Memory B cell (primary cell): ENCODE measurements at regions not wholly inside any gene's neighbourhood (a gene's known extent, or its start where the extent isn't known, plus 50 kb on each side); places are given as distances from the start of the nearest gene placed in this dataset.

Experiments
- ATAC-seq: fragments of 150-1000 bp; cut with Tn5 transposase; 2 replicates; pipeline ENCODE4 v1.10.0; 2021; ENCODE audit warnings: low read depth, mild to moderate bottlenecking, moderate library complexity
- DNase-seq, 2 donors: peaks; one replicate each; pipeline ENCODE4 v3.0.0; 2022; ENCODE audit warnings: low spot score in 2 of 2
- H3K27ac Mint-ChIP-seq: one replicate; pipeline ENCODE4 v1.8.0; 2022; ENCODE audit warnings: mild to moderate bottlenecking, moderate library complexity, mixed read lengths
- H3K27me3 Mint-ChIP-seq: one replicate; pipeline ENCODE4 v1.8.0; 2022; ENCODE audit warnings: mixed read lengths
- H3K36me3 Mint-ChIP-seq: one replicate; pipeline ENCODE4 v1.8.0; 2022; ENCODE audit warnings: mild to moderate bottlenecking, mixed read lengths
- H3K4me1 Mint-ChIP-seq: one replicate; pipeline ENCODE4 v1.8.0; 2022; ENCODE audit warnings: mixed read lengths
- H3K4me3 Mint-ChIP-seq: one replicate; pipeline ENCODE4 v1.8.0; 2022; ENCODE audit warnings: mild to moderate bottlenecking, moderate library complexity, mixed read lengths
- H3K9me3 Mint-ChIP-seq: one replicate; pipeline ENCODE4 v1.8.0; 2022; ENCODE audit warnings: mixed read lengths

DNA sequence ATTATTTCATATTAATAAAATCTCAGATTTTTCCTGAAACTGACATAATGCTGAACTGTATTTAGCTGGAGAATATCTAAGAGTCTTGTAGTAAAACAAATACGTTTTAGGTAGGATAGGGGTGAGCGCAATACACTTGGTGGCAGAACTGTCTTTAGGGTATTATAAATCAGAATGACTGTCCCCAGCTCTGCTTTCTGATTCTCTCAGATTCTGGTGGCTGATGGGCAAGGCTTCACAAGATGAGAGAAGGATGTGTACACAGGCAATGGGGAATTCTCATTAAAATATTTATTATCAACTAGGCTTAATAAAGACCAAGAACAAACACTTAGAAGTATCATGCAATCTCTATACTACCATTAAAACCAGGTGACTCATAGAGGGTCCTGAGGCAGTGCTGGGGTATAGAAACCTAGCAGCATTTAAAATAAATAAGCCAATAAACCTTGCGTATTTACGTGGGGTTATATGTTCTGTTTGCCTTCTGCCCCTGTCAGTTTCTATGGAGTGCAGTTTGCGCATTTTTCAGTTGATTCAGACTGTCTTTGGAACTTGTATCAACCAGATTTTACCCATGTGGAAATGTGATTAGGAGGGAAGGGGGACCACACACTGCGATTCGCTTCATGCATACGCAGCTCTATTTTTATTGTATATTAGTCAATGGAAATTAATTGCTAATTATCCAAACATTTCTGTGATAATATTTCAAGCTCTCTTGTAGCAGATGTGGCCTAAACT lies 1150.7 kb upstream of the WWC1 start:
- Mint-ChIP-seq H3K4me3 (no peak overlapping the region), H3K27ac (no peak overlapping the region), H3K36me3 (no peaks in the 10 kb centered on the region), H3K9me3 (no peaks in the 10 kb centered on the region), H3K27me3 (no peaks in the 10 kb centered on the region), H3K4me1 (no peaks in the 10 kb centered on the region)
- ATAC-seq = no peak
- DNase-seq = no peak

DNA sequence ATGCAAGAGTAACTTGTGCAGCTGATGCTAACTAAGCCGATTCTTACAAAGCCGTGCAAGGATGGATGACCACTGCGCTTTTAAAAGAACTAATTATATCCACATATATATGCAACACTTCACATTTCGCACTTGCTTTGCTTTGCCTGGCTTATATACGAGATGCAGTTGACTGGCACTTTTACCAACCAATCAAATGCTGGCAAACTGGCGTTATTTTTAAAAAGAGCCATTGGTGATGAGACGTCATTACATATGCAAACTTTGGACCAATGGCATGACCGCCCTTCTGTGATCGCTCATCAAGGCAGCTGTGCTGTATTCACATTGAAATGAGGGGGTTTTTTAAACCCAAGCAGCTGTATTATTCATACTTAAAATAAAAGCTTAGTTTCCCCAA lies 1147.7 kb upstream of the WWC1 start:
- H3K4me3 Mint-ChIP-seq = no peak overlapping the region
- no peaks in the 10 kb centered on the region for H3K4me1 Mint-ChIP-seq
- no peak for DNase-seq
- H3K36me3 Mint-ChIP-seq = no peaks in the 10 kb centered on the region
- no peak for ATAC-seq
- H3K27ac Mint-ChIP-seq = no peak overlapping the region
- H3K27me3 Mint-ChIP-seq = no peaks in the 10 kb centered on the region
- H3K9me3 Mint-ChIP-seq = peaks cover 1% of the 10 kb centered on the region

DNA sequence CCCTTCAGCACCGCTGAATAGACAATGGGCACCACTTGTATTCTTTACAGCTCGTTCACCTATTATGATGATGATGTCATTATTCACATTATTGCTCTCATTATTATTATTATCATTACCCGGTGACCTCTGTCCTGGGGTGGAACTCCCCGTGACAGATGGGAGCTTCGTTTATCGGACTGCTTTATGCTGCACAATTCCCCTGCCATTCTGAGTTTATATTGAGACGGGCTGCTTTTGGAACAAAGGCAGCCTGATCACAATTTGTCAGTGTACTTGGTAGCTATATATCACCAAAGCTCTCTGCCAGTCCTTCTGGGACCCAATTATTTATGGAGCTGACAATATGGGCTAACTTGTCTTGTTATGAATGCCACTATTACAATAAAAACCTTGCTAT lies 1145.6 kb upstream of the WWC1 start:
- no peak for DNase-seq
- Mint-ChIP-seq H3K27me3 (no peaks in the 10 kb centered on the region), H3K9me3 (peaks cover 1% of the 10 kb centered on the region), H3K36me3 (no peaks in the 10 kb centered on the region), H3K4me1 (no peaks in the 10 kb centered on the region), H3K27ac (no peak overlapping the region), H3K4me3 (no peak overlapping the region)
- no peak for ATAC-seq

DNA sequence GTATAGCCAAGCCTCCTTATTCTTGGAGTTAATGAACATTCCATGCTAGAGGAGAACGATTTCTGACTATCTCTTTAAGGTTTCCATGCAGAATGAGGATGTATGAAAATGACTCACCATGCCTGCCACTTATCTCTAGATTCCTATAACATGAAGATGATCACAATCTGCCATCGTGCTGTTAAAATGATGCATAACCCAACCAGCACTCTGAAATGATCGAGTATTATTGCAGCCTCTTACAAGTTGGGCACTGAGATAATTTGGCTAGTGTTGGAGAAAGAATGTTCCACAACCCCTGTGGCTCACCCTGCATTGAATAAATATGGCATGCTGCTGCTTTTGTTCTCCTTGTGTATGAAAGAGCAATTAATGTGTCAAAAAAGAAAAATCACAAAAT lies 1143.6 kb upstream of the WWC1 start:
- H3K4me1 Mint-ChIP-seq = no peaks in the 10 kb centered on the region
- H3K27me3 Mint-ChIP-seq = no peaks in the 10 kb centered on the region
- no peak for ATAC-seq
- H3K36me3 Mint-ChIP-seq = no peaks in the 10 kb centered on the region
- no peak for DNase-seq
- no peak overlapping the region for H3K4me3 Mint-ChIP-seq
- no peak overlapping the region for H3K27ac Mint-ChIP-seq
- peaks cover 1% of the 10 kb centered on the region for H3K9me3 Mint-ChIP-seq

DNA sequence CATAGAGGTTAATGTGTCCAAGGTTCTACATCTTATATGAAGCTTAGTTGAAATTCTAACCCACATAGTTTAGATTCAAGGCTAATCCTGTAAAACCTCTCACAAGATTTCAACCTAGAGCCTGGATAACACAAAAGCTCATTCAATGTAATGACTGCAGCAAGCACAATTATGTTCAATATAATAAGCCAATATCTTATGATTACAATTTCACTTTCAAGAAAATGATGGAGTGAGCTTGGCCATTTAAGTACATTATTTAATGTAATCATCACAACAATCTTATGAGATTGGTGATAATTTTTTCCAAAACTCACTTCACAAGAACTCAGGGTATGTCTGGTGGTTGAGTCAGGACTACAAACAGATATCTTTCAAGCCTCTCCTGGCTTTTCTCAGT lies 1140.8 kb upstream of the WWC1 start:
- Mint-ChIP-seq H3K4me3 (no peak overlapping the region), H3K36me3 (no peaks in the 10 kb centered on the region), H3K4me1 (no peaks in the 10 kb centered on the region), H3K27me3 (no peaks in the 10 kb centered on the region), H3K9me3 (peaks cover 3% of the 10 kb centered on the region), H3K27ac (no peak overlapping the region)
- ATAC-seq = no peak
- no peak for DNase-seq

DNA sequence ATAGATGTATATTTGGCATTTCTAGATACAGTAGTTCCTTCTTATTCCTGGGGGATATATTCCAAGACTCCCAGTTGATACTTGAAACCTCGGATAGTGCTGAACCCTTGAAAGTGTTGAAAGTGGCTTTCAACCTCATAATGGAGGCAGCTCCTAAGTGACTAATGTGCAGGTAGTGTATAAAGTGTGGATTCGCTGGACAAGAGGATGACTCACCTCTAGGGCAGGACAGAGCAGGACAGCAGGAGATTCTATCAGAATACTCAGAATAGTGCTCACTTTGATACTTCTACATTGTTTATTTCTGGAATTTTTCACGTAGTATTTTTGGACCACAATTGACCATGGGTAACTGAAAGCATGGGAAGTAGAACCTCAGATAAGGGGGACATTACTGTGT lies 1138.9 kb upstream of the WWC1 start:
- ATAC-seq (no peak), DNase-seq (no peak)
- Mint-ChIP-seq H3K27me3 (no peaks in the 10 kb centered on the region), H3K4me1 (no peaks in the 10 kb centered on the region), H3K27ac (no peak overlapping the region), H3K4me3 (no peak overlapping the region), H3K36me3 (no peaks in the 10 kb centered on the region), H3K9me3 (peaks cover 2% of the 10 kb centered on the region)

DNA sequence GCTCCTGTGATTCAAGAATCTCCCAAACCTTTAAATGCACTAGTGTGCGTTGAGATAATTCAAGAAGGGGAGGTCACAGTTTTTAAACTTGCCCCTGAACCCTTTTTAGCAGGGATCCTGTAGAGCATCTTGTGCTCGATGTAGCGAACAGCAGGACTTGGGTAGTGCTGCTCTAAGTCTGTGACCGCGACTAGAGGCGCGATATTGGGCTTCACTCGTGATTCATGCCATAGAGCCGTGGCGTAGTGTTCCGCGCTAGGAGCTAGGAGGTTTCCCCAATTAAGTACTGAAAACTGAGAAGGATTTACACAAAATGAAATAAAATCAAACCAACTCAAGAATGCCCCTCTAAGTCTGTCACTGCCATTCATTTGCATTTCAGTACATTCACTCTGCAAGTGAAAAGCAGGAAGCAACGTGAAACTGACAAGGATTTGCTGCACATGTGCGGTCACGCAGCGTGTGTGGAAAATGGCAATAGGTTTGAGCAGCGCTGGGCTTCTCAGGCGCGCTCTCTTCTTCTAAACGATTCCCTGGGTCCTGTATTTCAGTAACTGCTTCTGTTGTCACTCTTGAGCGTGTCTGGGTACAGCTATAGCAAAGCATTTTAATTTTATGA lies 1135.9 kb upstream of the WWC1 start:
- DNase-seq (no peak), ATAC-seq (no peak)
- H3K36me3 Mint-ChIP-seq = no peaks in the 10 kb centered on the region
- H3K27ac Mint-ChIP-seq = no peak overlapping the region
- no peaks in the 10 kb centered on the region for H3K4me1 Mint-ChIP-seq
- peaks cover 3% of the 10 kb centered on the region for H3K9me3 Mint-ChIP-seq
- no peaks in the 10 kb centered on the region for H3K27me3 Mint-ChIP-seq
- no peak overlapping the region for H3K4me3 Mint-ChIP-seq

DNA sequence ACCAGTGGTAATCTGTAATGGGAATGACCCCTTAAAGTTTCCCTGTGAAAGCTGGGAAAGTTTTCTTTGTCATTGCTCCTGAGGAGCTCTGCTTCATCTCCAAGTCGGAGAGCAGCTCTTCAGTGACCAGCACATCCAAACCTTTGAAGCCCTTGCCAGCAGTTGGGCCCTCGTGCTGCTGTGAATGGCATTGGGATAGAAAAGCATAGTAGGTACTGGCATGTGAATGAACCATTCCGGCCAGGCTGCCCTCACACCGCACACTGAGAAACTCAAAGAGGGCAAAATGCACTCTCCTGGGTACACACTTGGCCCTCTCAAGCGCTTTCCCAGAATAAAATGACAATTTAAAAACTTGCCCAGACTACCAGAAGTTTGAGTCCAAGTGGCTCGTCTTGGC lies 1135.0 kb upstream of the WWC1 start:
- H3K4me1 Mint-ChIP-seq = no peaks in the 10 kb centered on the region
- ATAC-seq (no peak), DNase-seq (no peak)
- H3K36me3 Mint-ChIP-seq = no peaks in the 10 kb centered on the region
- no peaks in the 10 kb centered on the region for H3K27me3 Mint-ChIP-seq
- H3K9me3 Mint-ChIP-seq = peaks cover 5% of the 10 kb centered on the region
- no peak overlapping the region for H3K27ac Mint-ChIP-seq
- no peak overlapping the region for H3K4me3 Mint-ChIP-seq

DNA sequence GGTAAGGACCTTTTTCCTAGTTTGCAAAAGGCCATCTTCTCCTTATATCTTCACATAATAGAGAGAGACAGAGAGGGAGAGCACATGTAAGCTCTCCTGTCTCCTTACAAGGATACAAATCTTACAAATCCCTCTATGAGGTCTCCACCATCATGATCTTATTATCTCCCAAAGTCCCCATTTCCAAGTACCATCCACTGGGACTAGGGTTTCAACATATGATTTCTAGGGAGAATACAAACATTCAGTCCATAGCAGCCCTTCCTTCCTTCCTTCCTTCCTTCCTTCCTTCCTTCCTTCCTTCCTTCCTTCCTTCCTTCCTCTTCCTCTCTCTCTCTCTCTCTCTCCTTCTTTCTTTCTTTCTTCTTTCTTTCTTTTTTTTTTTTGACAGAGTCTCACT lies 1132.9 kb upstream of the WWC1 start:
- ATAC-seq = no peak
- Mint-ChIP-seq H3K4me3 (no peak overlapping the region), H3K27ac (no peak overlapping the region), H3K36me3 (no peaks in the 10 kb centered on the region), H3K27me3 (no peaks in the 10 kb centered on the region), H3K4me1 (no peaks in the 10 kb centered on the region), H3K9me3 (peaks cover 3% of the 10 kb centered on the region)
- DNase-seq = no peak

DNA sequence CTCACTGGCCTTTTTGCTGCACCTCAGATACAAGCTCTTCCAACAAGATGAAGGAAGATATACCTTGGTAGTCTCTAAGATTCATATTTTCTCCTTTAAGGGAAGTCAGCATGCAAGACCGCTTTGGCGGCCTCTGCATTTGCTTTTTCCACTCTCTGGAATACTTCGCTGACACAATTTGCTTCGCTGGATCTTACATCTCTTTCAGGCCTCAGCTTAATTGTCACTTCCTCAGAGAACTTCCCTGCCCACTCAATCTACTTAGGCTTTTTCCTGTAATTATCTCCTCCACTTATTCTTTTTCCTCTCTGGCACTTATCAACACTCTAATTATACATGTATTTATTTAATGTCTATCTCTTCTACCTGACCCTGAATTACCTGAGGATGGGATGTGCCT lies 1131.1 kb upstream of the WWC1 start:
- H3K36me3 Mint-ChIP-seq = no peaks in the 10 kb centered on the region
- H3K4me3 Mint-ChIP-seq = no peak overlapping the region
- no peak overlapping the region for H3K27ac Mint-ChIP-seq
- DNase-seq (no peak), ATAC-seq (no peak)
- no peaks in the 10 kb centered on the region for H3K27me3 Mint-ChIP-seq
- H3K4me1 Mint-ChIP-seq = no peaks in the 10 kb centered on the region
- peaks cover 3% of the 10 kb centered on the region for H3K9me3 Mint-ChIP-seq

DNA sequence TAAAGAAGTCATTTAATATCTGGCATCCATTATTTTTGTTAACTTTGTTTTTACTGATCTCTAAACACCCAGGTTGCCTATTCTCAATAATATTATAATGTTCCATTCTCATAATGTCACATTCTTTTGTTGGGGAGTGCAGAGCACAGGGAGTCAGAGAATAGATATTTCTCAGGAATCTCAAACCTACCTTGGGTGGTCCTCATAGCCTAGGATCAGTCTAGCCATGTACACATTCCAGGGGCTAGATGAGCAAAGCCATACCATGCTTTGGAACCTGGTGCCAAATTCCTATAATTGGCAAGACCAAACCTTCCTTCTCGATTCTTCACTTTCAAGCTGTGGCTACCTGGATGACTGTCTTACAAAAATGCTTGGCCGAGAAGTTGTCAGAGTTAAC lies 1124.7 kb upstream of the WWC1 start:
- Mint-ChIP-seq H3K4me1 (no peaks in the 10 kb centered on the region), H3K27ac (no peak overlapping the region), H3K27me3 (no peaks in the 10 kb centered on the region), H3K9me3 (peaks cover 6% of the 10 kb centered on the region), H3K36me3 (no peaks in the 10 kb centered on the region), H3K4me3 (no peak overlapping the region)
- ATAC-seq = no peak
- no peak for DNase-seq

DNA sequence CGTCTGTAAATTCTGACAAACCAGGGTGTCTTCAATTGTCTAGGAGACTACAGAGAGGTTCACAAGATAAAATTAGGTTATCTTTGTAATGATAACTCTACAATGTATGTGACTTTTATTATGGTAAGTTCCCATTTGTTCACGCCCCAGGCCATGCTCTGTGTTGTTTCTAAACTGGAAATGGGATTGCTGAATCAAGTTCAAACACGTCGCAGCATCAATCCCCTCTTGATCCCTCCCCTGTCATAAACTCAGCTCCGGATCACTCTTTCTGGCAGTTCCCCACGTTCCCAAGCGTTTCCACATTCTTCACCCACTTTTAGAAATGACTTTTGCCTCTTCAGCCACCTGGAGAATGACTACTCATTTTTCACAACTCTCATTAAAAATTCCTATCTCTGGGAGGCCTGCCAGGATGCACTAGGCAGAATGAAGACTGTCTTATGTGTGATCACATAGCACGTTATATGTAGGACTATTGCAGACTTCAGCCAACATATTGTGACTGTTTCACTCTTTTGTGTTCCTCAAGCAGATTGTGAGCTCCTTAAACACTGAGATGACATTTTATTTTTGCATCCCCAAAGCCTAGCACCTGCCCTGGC lies 1124.2 kb upstream of the WWC1 start:
- H3K9me3 Mint-ChIP-seq = peaks cover 6% of the 10 kb centered on the region
- ATAC-seq = no peak
- no peak overlapping the region for H3K4me3 Mint-ChIP-seq
- DNase-seq = no peak
- H3K4me1 Mint-ChIP-seq = no peaks in the 10 kb centered on the region
- H3K36me3 Mint-ChIP-seq = no peaks in the 10 kb centered on the region
- no peaks in the 10 kb centered on the region for H3K27me3 Mint-ChIP-seq
- H3K27ac Mint-ChIP-seq = no peak overlapping the region

DNA sequence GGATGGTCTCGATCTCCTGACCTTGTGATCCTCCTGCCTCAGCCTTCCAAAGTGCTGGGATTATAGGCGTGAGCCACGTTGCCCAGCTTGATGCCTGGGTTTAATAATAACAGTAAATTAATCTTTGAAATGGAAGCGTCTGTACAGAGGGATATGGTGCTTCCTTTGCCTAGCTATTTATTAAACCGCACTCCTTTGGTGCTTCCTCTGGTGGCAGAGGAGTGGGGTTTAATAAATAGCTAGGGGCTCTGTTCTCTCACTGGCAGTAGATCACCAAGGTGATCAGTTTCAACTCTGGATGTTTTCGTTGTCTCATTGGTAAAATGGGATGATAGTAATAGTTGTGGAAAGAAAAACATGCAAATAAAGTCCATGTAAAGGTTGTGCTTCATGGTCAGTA lies 1122.5 kb upstream of the WWC1 start:
- no peak for ATAC-seq
- no peaks in the 10 kb centered on the region for H3K36me3 Mint-ChIP-seq
- DNase-seq = no peak
- no peak overlapping the region for H3K4me3 Mint-ChIP-seq
- no peak overlapping the region for H3K27ac Mint-ChIP-seq
- H3K4me1 Mint-ChIP-seq = no peaks in the 10 kb centered on the region
- H3K27me3 Mint-ChIP-seq = no peaks in the 10 kb centered on the region
- H3K9me3 Mint-ChIP-seq = peaks cover 9% of the 10 kb centered on the region

DNA sequence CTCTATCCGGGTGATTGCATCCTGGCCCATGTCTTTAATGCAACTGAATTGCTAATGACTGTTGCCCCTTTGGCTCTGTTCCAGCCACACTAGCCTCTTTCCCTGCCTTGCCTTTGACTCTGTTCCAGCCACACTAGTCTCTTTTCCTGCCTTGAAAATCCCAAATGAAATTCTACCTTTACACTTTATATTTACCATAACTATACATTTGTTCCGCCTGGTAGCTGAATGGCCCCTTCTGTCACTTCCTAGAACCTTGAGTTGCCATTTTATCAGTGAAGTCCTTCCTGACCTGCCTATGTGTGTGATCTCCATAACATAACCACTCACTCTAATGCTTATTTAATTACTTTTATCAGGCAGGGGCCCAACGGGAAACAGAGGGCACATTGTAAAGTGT lies 1120.4 kb upstream of the WWC1 start:
- Mint-ChIP-seq H3K4me3 (no peak overlapping the region), H3K27me3 (no peaks in the 10 kb centered on the region), H3K4me1 (no peaks in the 10 kb centered on the region), H3K27ac (no peak overlapping the region), H3K36me3 (no peaks in the 10 kb centered on the region), H3K9me3 (peaks cover 10% of the 10 kb centered on the region)
- ATAC-seq = no peak
- no peak for DNase-seq

DNA sequence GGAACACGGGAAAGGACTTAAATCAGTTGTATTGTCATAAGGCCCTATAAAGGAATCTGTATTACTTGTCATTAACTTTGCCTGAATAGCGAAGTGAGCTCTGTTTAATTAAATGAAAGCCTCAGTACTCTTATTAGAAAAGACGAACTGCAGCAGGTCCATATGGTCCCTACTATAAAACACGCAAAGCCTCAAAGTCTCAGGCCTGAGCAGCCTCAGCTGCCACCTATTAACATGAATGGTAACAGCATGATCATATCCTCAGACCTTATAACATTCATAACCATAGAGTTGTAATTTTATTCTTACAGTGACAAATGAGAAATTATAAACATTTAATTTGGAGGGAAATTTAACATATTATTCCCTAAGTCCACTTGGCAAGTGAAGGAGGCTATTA lies 1113.7 kb upstream of the WWC1 start:
- Mint-ChIP-seq H3K9me3 (peaks cover 5% of the 10 kb centered on the region), H3K36me3 (no peaks in the 10 kb centered on the region), H3K27me3 (no peaks in the 10 kb centered on the region), H3K27ac (no peak overlapping the region), H3K4me3 (no peak overlapping the region), H3K4me1 (no peaks in the 10 kb centered on the region)
- DNase-seq (no peak), ATAC-seq (no peak)
